ENCODE measurements at regions not wholly inside any gene's neighbourhood (a gene's known extent, or its start where the extent isn't known, plus 50 kb on each side); places are given as distances from the start of the nearest gene placed in this dataset.

GRCh38 chr2:17232776-17233556 lies 285.3 kb downstream of the RAD51AP2 start:
- no peak overlapping the region for H3K27ac ChIP-seq
- no peak overlapping the region for H3K4me2 ChIP-seq
- H3K27me3 ChIP-seq (ENCODE audit: insufficient read depth, low read depth) = no peaks in the 10 kb centered on the region
- no peaks in the 10 kb centered on the region for H3K9me3 ChIP-seq (ENCODE audit: insufficient read depth, low read depth)
- TF ChIP-seq, protein P1, sequence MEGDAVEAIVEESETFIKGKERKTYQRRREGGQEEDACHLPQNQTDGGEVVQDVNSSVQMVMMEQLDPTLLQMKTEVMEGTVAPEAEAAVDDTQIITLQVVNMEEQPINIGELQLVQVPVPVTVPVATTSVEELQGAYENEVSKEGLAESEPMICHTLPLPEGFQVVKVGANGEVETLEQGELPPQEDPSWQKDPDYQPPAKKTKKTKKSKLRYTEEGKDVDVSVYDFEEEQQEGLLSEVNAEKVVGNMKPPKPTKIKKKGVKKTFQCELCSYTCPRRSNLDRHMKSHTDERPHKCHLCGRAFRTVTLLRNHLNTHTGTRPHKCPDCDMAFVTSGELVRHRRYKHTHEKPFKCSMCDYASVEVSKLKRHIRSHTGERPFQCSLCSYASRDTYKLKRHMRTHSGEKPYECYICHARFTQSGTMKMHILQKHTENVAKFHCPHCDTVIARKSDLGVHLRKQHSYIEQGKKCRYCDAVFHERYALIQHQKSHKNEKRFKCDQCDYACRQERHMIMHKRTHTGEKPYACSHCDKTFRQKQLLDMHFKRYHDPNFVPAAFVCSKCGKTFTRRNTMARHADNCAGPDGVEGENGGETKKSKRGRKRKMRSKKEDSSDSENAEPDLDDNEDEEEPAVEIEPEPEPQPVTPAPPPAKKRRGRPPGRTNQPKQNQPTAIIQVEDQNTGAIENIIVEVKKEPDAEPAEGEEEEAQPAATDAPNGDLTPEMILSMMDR (conservative IDR thresholded peaks at IDR 0.05) = no peak
- TF ChIP-seq EZH2 (IDR thresholded peaks at IDR 0.05; ENCODE audit: low read depth) = no peak
- POLR2A ChIA-PET (ENCODE audit: unreplicated experiment) = no interaction called here
- CTCF ChIA-PET = no interaction called here
- no peaks in the 10 kb centered on the region for H3K36me3 ChIP-seq (ENCODE audit: low read depth)
- no peaks in the 10 kb centered on the region for H3K4me1 ChIP-seq (replicated peaks; ENCODE audit: insufficient read depth)
- intact Hi-C loops (cut with micrococcal nuclease; ENCODE audit: unreplicated experiment) = no loop called here
- BruUV-seq (replicated peaks) = no TSS peak
- no peak overlapping the region for H3K4me3 ChIP-seq
- no peaks in the 10 kb centered on the region for H3K9me2 ChIP-seq (ENCODE audit: insufficient read depth)
- H2AFZ ChIP-seq = no peak overlapping the region
- H3K79me2 ChIP-seq (ENCODE audit: low read depth) = no peaks in the 10 kb centered on the region
- H3F3A ChIP-seq (ENCODE audit: insufficient read depth, low read depth) = no peaks in the 10 kb centered on the region
- DNase-seq = no peak
- no peaks in the 10 kb centered on the region for H4K20me1 ChIP-seq (ENCODE audit: insufficient read depth)

- TF ChIP-seq EZH2 (IDR thresholded peaks at IDR 0.05; ENCODE audit: low read depth) = no peak
- TF ChIP-seq, protein P1 (conservative IDR thresholded peaks at IDR 0.05) = no peak
- CTCF ChIA-PET = no interaction called here
- Histone ChIP-seq H3K4me2 (no peak overlapping the region), H3F3A (ENCODE audit: insufficient read depth, low read depth) (no peaks in the 10 kb centered on the region), H3K27me3 (ENCODE audit: insufficient read depth, low read depth) (no peaks in the 10 kb centered on the region), H3K27ac (no peak overlapping the region), H3K9me2 (ENCODE audit: insufficient read depth) (no peaks in the 10 kb centered on the region), H3K9me3 (ENCODE audit: insufficient read depth, low read depth) (no peaks in the 10 kb centered on the region), H4K20me1 (ENCODE audit: insufficient read depth) (no peaks in the 10 kb centered on the region), H3K4me1 (replicated peaks; ENCODE audit: insufficient read depth) (no peaks in the 10 kb centered on the region), H2AFZ (no peak overlapping the region), H3K36me3 (ENCODE audit: low read depth) (no peaks in the 10 kb centered on the region), H3K4me3 (no peak overlapping the region), H3K79me2 (ENCODE audit: low read depth) (no peaks in the 10 kb centered on the region)
- no TSS peak for BruUV-seq (replicated peaks)
- DNase-seq = no peak
- POLR2A ChIA-PET (ENCODE audit: unreplicated experiment) = no interaction called here
- intact Hi-C loops (cut with micrococcal nuclease; ENCODE audit: unreplicated experiment) = no loop called here
Measured at GRCh38 chr2:17231394-17231965, 286.8 kb downstream of the RAD51AP2 start.

DNA sequence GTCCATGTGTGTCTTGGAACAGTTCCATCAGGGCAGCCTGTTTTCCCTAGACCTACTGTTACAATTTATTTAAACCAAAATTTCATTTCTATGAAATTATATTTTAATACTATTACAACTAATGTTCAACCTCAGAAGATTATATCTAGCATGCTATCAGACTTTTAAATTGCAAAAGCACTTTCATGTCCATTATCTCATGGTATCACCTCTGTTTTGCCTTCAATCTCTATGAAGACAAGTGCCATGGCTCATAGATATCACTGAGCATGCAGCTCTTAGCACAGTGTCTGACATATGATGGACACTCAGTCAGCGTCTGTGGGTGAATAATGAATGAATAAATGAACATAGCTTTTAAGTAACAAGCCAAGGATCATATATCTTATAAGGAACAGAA lies 288.8 kb downstream of the RAD51AP2 start:
- H3K4me3 ChIP-seq = no peak overlapping the region
- CTCF ChIA-PET = no interaction called here
- no peaks in the 10 kb centered on the region for H3K27me3 ChIP-seq (ENCODE audit: insufficient read depth, low read depth)
- TF ChIP-seq, protein P1 (conservative IDR thresholded peaks at IDR 0.05) = no peak
- no peak for TF ChIP-seq EZH2 (IDR thresholded peaks at IDR 0.05; ENCODE audit: low read depth)
- H3K79me2 ChIP-seq (ENCODE audit: low read depth) = no peaks in the 10 kb centered on the region
- no peaks in the 10 kb centered on the region for H3F3A ChIP-seq (ENCODE audit: insufficient read depth, low read depth)
- H3K9me2 ChIP-seq (ENCODE audit: insufficient read depth) = no peaks in the 10 kb centered on the region
- no peak overlapping the region for H2AFZ ChIP-seq
- H3K9me3 ChIP-seq (ENCODE audit: insufficient read depth, low read depth) = no peaks in the 10 kb centered on the region
- intact Hi-C loops (cut with micrococcal nuclease; ENCODE audit: unreplicated experiment) = no loop called here
- no peak overlapping the region for H3K27ac ChIP-seq
- no peak overlapping the region for H3K4me2 ChIP-seq
- no peaks in the 10 kb centered on the region for H3K4me1 ChIP-seq (replicated peaks; ENCODE audit: insufficient read depth)
- no peak for DNase-seq
- H4K20me1 ChIP-seq (ENCODE audit: insufficient read depth) = no peaks in the 10 kb centered on the region
- BruUV-seq (replicated peaks) = no TSS peak
- POLR2A ChIA-PET (ENCODE audit: unreplicated experiment) = no interaction called here
- no peaks in the 10 kb centered on the region for H3K36me3 ChIP-seq (ENCODE audit: low read depth)

All from PC-9 (cell line).